ENCODE measurements at regions not wholly inside any gene's neighbourhood (a gene's known extent, or its start where the extent isn't known, plus 50 kb on each side); places are given as distances from the start of the nearest gene placed in this dataset.

GRCh38 chr6:165804331-165805066, 141.5 kb upstream of the PDE10A start (continued):
- TF ChIP-seq CTCF (conservative IDR thresholded peaks at IDR 0.05; ENCODE audit: low read depth in 2 of 2) = peak in 1 of 2 experiments; percentile 22; a peak in 1 of 4 replicates
- TF ChIP-seq NANOG (IDR thresholded peaks at IDR 0.05; ENCODE audit: borderline replicate concordance) = no peak

GRCh38 chr6:165800337-165800736, 137.3 kb upstream of the PDE10A start:
- Mint-ChIP-seq H3K27me3 (ENCODE audit: insufficient read depth, low read depth, poor library complexity) (peaks cover 16% of the 10 kb centered on the region), H3K4me1 (peaks cover 3% of the 10 kb centered on the region), H3K4me3 (no peak overlapping the region), H3K9me3 (no peaks in the 10 kb centered on the region), H3K27ac (no peak overlapping the region), H3K36me3 (ENCODE audit: low read depth) (no peaks in the 10 kb centered on the region)
- Histone ChIP-seq H3K4me1 (ENCODE audit: insufficient read depth) (no peaks in the 10 kb centered on the region; the same call in 1 of the 2 replicates), H3F3A (replicated peaks; ENCODE audit: low read depth) (no peaks in the 10 kb centered on the region), H3K27ac (ENCODE audit: low read depth) (no peak overlapping the region), H4K20me1 (replicated peaks; ENCODE audit: insufficient read depth) (no peaks in the 10 kb centered on the region), H2AFZ (no peak overlapping the region), H3K36me3 (ENCODE audit: insufficient read depth) (no peaks in the 10 kb centered on the region), H3K9me2 (ENCODE audit: insufficient read depth) (no peaks in the 10 kb centered on the region), H3K4me2 (no peak overlapping the region), H3K27me3 (ENCODE audit: insufficient read depth) (peaks cover 25% of the 10 kb centered on the region), H3K4me3 (no peak overlapping the region), H3K79me2 (replicated peaks; ENCODE audit: insufficient read depth) (no peaks in the 10 kb centered on the region)
- no peak for ATAC-seq
- no peak for DNase-seq (ENCODE audit: low spot score)
- no peak for TF ChIP-seq POLR2AphosphoS5 (IDR thresholded peaks at IDR 0.05; ENCODE audit: low read depth)
- TF ChIP-seq ZNF462 (CRISPR knock-in tag; IDR thresholded peaks at IDR 0.05) = no peak
- TF ChIP-seq REST (IDR thresholded peaks at IDR 0.05; ENCODE audit: unreplicated experiment) = no peak
- TF ChIP-seq CREB1 (CRISPR knock-in tag; IDR thresholded peaks at IDR 0.05; ENCODE audit: low read depth) = no peak
- no peak for TF ChIP-seq EZH2phosphoT487 (IDR thresholded peaks at IDR 0.05; ENCODE audit: unreplicated experiment)
- no peak for TF ChIP-seq STAT1 (IDR thresholded peaks at IDR 0.05; ENCODE audit: unreplicated experiment)
- TF ChIP-seq ZNF114 (CRISPR knock-in tag; IDR thresholded peaks at IDR 0.05) = no peak
- no peak for TF ChIP-seq ZNF331 (CRISPR knock-in tag; IDR thresholded peaks at IDR 0.05; ENCODE audit: low read depth)
- TF ChIP-seq JUNB (IDR thresholded peaks at IDR 0.05; ENCODE audit: unreplicated experiment) = no peak
- TF ChIP-seq ETS1 (IDR thresholded peaks at IDR 0.05) = no peak
- no peak for TF ChIP-seq EZH2 (IDR thresholded peaks at IDR 0.05; ENCODE audit: low read depth, unreplicated experiment)
- no peak for TF ChIP-seq NANOG (IDR thresholded peaks at IDR 0.05; ENCODE audit: borderline replicate concordance)

Measured in GM23338 (cell line).